Coronary artery (tissue), 2 donors: ENCODE measurements at regions not wholly inside any gene's neighbourhood (a gene's known extent, or its start where the extent isn't known, plus 50 kb on each side); places are given as distances from the start of the nearest gene placed in this dataset.
"Not testable (repeated sequence)": the region's sequence is repeated elsewhere in the genome, so short reads cannot be mapped to it uniquely, and the experiment has no call there.

Source experiments
- DNase-seq: peaks from one replicate; pipeline ENCODE4 v3.0.0-alpha.2; 2017; ENCODE audit warnings: low spot score
- H3K27ac ChIP-seq, 2 donors: fragments of 200-600 bp; sonication (generic); one replicate each; pipeline ENCODE4 v1.5.1; 2016 to 2019
- H3K4me3 ChIP-seq: fragments of 200-600 bp; sonication (generic); 2 replicates; pipeline ENCODE4 v1.5.1; 2016; ENCODE audit warnings: mild to moderate bottlenecking, moderate library complexity
- CTCF ChIP-seq: fragments of 200-600 bp; sonication (generic); IDR thresholded peaks from one replicate; pipeline ENCODE4 v1.5.1; 2019; ENCODE audit warnings: antibody characterized with exemption

GRCh38 chr4:22596409-22596808, 80.5 kb upstream of the ADGRA3 start:
- no peak for DNase-seq
- Histone ChIP-seq H3K27ac (no peak overlapping the region), H3K4me3 (no peak overlapping the region)
- no peak for TF ChIP-seq CTCF

GRCh38 chr4:22597471-22597870, 81.6 kb upstream of the ADGRA3 start:
- no peak overlapping the region for H3K27ac ChIP-seq
- no peak for TF ChIP-seq CTCF
- no peak for DNase-seq
- no peak overlapping the region for H3K4me3 ChIP-seq

- H3K4me3 ChIP-seq, DNase-seq, H3K27ac ChIP-seq: not testable (repeated sequence)
Measured at GRCh38 chr4:22598113-22599047, 82.5 kb upstream of the ADGRA3 start.

- not testable (repeated sequence) for H3K27ac ChIP-seq, H3K4me3 ChIP-seq, DNase-seq
Measured at GRCh38 chr4:22599228-22599928, 83.5 kb upstream of the ADGRA3 start.

GRCh38 chr4:22599929-22600432, 84.1 kb upstream of the ADGRA3 start:
- H3K27ac ChIP-seq, DNase-seq, H3K4me3 ChIP-seq: not testable (repeated sequence)

GRCh38 chr4:22601638-22602037, 85.8 kb upstream of the ADGRA3 start:
- DNase-seq, H3K4me3 ChIP-seq, H3K27ac ChIP-seq: not testable (repeated sequence)

- TF ChIP-seq CTCF, result peak; percentile 18
- Histone ChIP-seq H3K27ac (no peak overlapping the region), H3K4me3 (no peak overlapping the region)
- no peak for DNase-seq
Measured at GRCh38 chr4:22607382-22607781, 85.4 kb upstream of the GBA3 start.

- DNase-seq, H3K27ac ChIP-seq, H3K4me3 ChIP-seq: not testable (repeated sequence)
Measured at GRCh38 chr4:22609951-22610525, 82.7 kb upstream of the GBA3 start.

- Histone ChIP-seq H3K4me3 (no peak overlapping the region), H3K27ac (no peak overlapping the region)
- no peak for DNase-seq
- TF ChIP-seq CTCF, result no peak
Measured at GRCh38 chr4:22614114-22614513, 78.6 kb upstream of the GBA3 start.
